Kidney epithelial cell (primary cell): ENCODE measurements at regions not wholly inside any gene's neighbourhood (a gene's known extent, or its start where the extent isn't known, plus 50 kb on each side); places are given as distances from the start of the nearest gene placed in this dataset.
A peak's percentile ranks its signal among the peaks of the same experiment; 100 is the strongest.

ENCODE experiments used
- DNase-seq: peaks from one replicate; pipeline ENCODE4 v3.0.0-alpha.2; 2010; ENCODE audit warnings: low read depth
- H3K27me3 ChIP-seq: 2 replicates; pipeline ENCODE4 v1.6.0; 2011; ENCODE audit warnings: low read length; ENCODE audit not compliant: control insufficient read depth, insufficient read depth
- H3K36me3 ChIP-seq: 2 replicates; pipeline ENCODE4 v1.5.1; 2011; ENCODE audit warnings: low read length; ENCODE audit not compliant: control insufficient read depth, insufficient read depth
- H3K4me3 ChIP-seq: 2 replicates; pipeline ENCODE4 v1.5.1; 2011; ENCODE audit warnings: low read depth, mild to moderate bottlenecking, control low read depth, low read length
- TF ChIP-seq, protein P1 (sequence below): IDR thresholded peaks from 2 replicates; pipeline ENCODE4 v1.5.1; 2011; ENCODE audit warnings: mild to moderate bottlenecking, moderate library complexity, low read length, control low read depth, inconsistent platforms; ENCODE audit not compliant: insufficient read depth, poor library complexity, severe bottlenecking

DNA sequence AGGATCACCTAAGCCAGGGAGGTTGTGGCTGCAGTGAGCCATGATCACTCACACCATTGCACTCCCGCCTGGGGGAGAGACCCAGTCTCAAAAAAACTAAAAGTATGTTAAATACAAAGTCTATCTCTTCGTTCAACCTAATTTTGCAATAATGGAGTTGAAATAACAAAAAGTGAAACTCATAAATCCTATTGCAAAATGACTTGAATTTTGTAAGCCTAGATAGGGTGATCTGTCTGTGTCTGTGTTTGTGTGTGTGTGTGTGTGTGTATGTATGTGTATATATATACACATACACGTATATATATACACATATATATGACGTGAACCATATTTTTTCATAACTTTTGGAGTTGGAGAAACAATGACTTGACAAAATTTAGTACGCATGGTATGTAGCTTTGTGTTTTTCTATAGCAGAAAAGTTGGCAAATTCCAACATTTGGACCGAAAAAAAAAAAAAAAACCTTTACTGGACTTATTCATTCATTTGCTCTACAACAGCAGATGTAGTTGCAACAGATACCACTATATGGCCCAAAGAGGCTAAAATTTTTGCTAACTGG, 76.9 kb upstream of the CDH6 start:
- H3K36me3 ChIP-seq = no peaks in the 10 kb centered on the region
- DNase-seq = no peak
- H3K27me3 ChIP-seq = no peaks in the 10 kb centered on the region
- no peak overlapping the region for H3K4me3 ChIP-seq
- TF ChIP-seq, protein P1, sequence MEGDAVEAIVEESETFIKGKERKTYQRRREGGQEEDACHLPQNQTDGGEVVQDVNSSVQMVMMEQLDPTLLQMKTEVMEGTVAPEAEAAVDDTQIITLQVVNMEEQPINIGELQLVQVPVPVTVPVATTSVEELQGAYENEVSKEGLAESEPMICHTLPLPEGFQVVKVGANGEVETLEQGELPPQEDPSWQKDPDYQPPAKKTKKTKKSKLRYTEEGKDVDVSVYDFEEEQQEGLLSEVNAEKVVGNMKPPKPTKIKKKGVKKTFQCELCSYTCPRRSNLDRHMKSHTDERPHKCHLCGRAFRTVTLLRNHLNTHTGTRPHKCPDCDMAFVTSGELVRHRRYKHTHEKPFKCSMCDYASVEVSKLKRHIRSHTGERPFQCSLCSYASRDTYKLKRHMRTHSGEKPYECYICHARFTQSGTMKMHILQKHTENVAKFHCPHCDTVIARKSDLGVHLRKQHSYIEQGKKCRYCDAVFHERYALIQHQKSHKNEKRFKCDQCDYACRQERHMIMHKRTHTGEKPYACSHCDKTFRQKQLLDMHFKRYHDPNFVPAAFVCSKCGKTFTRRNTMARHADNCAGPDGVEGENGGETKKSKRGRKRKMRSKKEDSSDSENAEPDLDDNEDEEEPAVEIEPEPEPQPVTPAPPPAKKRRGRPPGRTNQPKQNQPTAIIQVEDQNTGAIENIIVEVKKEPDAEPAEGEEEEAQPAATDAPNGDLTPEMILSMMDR = no peak

DNA sequence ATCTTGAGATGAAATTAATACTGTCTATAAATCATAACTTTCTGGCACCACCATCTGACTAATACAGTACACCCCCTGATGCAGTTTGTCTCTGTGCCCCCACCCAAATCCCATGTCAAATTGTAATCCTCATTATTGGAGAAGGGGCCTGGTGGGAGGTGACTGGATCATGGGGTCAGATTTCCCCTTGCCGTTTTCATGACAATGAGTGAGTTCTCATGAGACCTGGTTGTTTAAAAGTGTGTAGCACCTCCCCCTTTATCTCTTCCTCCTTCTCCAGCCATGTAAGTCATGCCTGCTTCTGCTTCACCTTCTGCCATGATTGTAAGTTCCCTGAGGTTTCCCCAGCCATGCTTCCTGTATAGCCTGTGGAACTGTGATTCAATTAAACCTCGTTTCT, 78.7 kb upstream of the CDH6 start:
- no peak for DNase-seq
- no peaks in the 10 kb centered on the region for H3K27me3 ChIP-seq

DNA sequence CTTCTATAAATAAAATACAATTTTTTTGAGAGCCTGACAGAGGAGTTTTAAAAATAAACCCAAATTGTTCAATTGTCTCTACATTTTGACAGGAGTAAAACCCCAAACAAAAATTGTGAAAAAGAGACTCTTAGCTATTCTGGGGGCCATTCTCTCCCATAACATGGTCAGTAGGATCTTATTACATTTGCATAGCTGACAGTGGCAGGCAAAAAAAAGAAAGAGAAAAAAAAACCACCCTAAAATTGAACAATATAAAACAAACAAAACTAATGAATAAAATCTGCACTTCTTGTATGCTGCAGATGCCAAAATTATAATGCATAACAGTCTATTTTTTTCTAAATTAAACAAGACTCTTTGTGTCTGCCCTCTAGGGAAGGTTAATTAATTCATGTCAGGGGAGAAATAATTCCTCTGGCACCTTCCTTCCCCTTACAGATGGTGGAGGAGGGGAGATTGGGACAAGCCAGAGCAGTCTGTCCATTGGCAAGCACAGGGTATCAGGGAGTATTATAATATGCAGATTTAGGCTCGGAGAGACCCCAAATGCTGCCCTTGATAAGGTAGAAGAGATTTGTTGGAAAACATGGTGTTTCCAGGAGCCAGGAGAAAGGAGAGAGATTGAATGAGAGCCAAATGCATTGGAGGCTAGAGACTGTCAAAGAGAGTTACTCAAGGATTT, 79.7 kb upstream of the CDH6 start:
- no peaks in the 10 kb centered on the region for H3K27me3 ChIP-seq
- DNase-seq = no peak
- TF ChIP-seq, protein P1 = no peak

More for the DNA sequence above, 78.7 kb upstream of the CDH6 start:
- TF ChIP-seq, protein P1 = no peak
- no peaks in the 10 kb centered on the region for H3K36me3 ChIP-seq
- H3K4me3 ChIP-seq = no peak overlapping the region

DNA sequence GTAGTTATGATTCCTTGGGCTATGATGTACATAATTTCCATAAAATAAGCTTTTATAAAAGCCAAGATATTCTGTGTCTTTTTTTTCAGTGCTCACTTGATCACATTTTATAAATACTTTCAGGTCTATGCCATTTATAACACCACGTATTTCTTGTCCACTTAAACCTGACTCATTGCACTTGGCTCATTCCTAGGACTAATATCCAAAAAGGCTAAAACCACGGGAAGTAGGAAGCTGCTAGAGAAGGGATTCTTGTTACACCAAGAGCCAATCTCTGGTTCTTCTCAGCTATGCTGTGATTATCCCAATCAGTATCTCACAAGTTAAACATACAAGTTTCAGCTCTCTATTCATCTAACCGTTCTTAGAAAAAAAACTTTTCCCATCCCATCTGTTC, 80.4 kb upstream of the CDH6 start:
- H3K27me3 ChIP-seq = no peaks in the 10 kb centered on the region
- no peak for DNase-seq
- no peaks in the 10 kb centered on the region for H3K36me3 ChIP-seq
- TF ChIP-seq, protein P1 = no peak
- H3K4me3 ChIP-seq = no peak overlapping the region

More for the DNA sequence above, 79.7 kb upstream of the CDH6 start:
- H3K36me3 ChIP-seq = no peaks in the 10 kb centered on the region
- no peak overlapping the region for H3K4me3 ChIP-seq

DNA sequence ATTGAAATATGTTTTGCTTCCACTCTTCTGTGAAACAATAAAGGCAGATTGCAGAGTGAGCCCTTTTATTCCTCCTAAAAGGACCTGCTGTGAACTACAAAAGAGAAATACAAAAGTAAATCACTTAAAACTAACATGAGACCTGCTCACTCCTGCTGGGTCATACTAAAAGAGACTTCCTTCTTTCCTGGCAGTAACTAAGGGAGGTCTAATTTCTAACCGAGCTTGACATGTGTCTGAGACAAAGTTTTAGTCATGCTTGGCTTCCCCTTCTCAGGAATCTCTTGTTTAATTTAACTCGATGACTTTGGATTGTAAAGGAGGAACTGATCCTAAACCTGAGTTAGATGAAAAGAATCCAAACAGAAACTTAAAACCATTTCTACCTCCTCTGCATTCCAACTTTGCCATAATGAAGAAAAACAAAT, 86.4 kb upstream of the CDH6 start:
- H3K4me3 ChIP-seq = no peak overlapping the region
- TF ChIP-seq, protein P1 = no peak
- H3K27me3 ChIP-seq = no peaks in the 10 kb centered on the region
- DNase-seq = peak; percentile 84
- H3K36me3 ChIP-seq = no peaks in the 10 kb centered on the region

DNA sequence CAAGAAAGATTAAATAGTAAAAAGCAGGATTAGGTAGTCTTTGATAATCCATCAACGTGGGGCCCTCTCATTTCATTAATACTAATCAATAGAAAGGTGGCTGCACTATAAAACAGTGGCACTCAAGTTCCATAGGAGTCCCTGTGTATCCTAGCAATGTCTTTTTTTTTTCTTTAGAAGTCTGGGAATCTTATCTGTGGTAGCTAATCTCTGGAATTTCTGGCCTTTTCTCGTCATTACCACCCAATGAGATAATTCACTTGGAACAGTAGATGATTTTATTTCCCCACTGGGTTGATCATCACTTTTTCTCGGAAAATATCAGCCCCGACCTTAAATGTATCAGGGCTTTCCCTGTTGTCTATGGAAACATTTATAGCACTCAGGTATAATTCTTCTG, 86.8 kb upstream of the CDH6 start:
- H3K36me3 ChIP-seq = no peaks in the 10 kb centered on the region
- no peak for DNase-seq
- no peak overlapping the region for H3K4me3 ChIP-seq
- no peaks in the 10 kb centered on the region for H3K27me3 ChIP-seq
- TF ChIP-seq, protein P1 = no peak
